ENCODE measurements at regions not wholly inside any gene's neighbourhood (a gene's known extent, or its start where the extent isn't known, plus 50 kb on each side); places are given as distances from the start of the nearest gene placed in this dataset.
A peak's percentile ranks its signal among the peaks of the same experiment; 100 is the strongest.

- Histone ChIP-seq H3K36me3 (ENCODE audit: insufficient read depth) (no peaks in the 10 kb centered on the region), H3K27ac (ENCODE audit: low read depth) (no peak overlapping the region), H3K4me3 (ENCODE audit: low read depth, low read length) (no peak overlapping the region), H3K4me1 (ENCODE audit: insufficient read depth) (no peaks in the 10 kb centered on the region)
- WGBS = 71% methylated on average over 3 of the region's 3 CpGs
- no peak for DNase-seq (ENCODE audit: extremely low spot score)
Observed at GRCh38 chr10:108187408-108188012, 1023.0 kb upstream of the SORCS1 start.

- no peak for DNase-seq (ENCODE audit: extremely low spot score)
- no peak overlapping the region for H3K27ac ChIP-seq (ENCODE audit: low read depth)
- WGBS = 55% methylated on average over 1 of the region's 1 CpG
- no peaks in the 10 kb centered on the region for H3K36me3 ChIP-seq (ENCODE audit: insufficient read depth)
- H3K4me1 ChIP-seq (ENCODE audit: insufficient read depth) = no peaks in the 10 kb centered on the region
- H3K4me3 ChIP-seq (ENCODE audit: low read depth, low read length) = no peak overlapping the region
Observed at GRCh38 chr10:108184114-108184513, 1019.6 kb upstream of the SORCS1 start.

GRCh38 chr10:108180878-108181277 is 1016.4 kb upstream of the SORCS1 start:
- WGBS = 78% methylated on average over 2 of the region's 2 CpGs
- H3K4me1 ChIP-seq (ENCODE audit: insufficient read depth) = no peaks in the 10 kb centered on the region
- H3K36me3 ChIP-seq (ENCODE audit: insufficient read depth) = no peaks in the 10 kb centered on the region
- no peak for DNase-seq (ENCODE audit: extremely low spot score)
- no peak overlapping the region for H3K4me3 ChIP-seq (ENCODE audit: low read depth, low read length)
- H3K27ac ChIP-seq (ENCODE audit: low read depth) = no peak overlapping the region

- Histone ChIP-seq H3K4me1 (ENCODE audit: insufficient read depth) (no peaks in the 10 kb centered on the region), H3K4me3 (ENCODE audit: low read depth, low read length) (no peak overlapping the region), H3K27ac (ENCODE audit: low read depth) (no peak overlapping the region), H3K36me3 (ENCODE audit: insufficient read depth) (no peaks in the 10 kb centered on the region)
- DNase-seq (ENCODE audit: extremely low spot score) = peak; percentile 3
- WGBS = 41% methylated on average over 1 of the region's 1 CpG
Observed at GRCh38 chr10:108169846-108170245, 1005.3 kb upstream of the SORCS1 start.

GRCh38 chr10:108167766-108168165 is 1003.3 kb upstream of the SORCS1 start:
- no peaks in the 10 kb centered on the region for H3K36me3 ChIP-seq (ENCODE audit: insufficient read depth)
- H3K27ac ChIP-seq (ENCODE audit: low read depth) = no peak overlapping the region
- no peak for DNase-seq (ENCODE audit: extremely low spot score)
- no peaks in the 10 kb centered on the region for H3K4me1 ChIP-seq (ENCODE audit: insufficient read depth)
- WGBS = 94% methylated on average over 2 of the region's 2 CpGs
- no peak overlapping the region for H3K4me3 ChIP-seq (ENCODE audit: low read depth, low read length)

- no peak overlapping the region for H3K4me3 ChIP-seq (ENCODE audit: low read depth, low read length)
- WGBS = 93% methylated on average over 7 of the region's 7 CpGs
- DNase-seq (ENCODE audit: extremely low spot score) = no peak
- H3K4me1 ChIP-seq (ENCODE audit: insufficient read depth) = no peaks in the 10 kb centered on the region
- H3K27ac ChIP-seq (ENCODE audit: low read depth) = no peak overlapping the region
- no peaks in the 10 kb centered on the region for H3K36me3 ChIP-seq (ENCODE audit: insufficient read depth)
Observed at GRCh38 chr10:108166401-108166800, 1001.9 kb upstream of the SORCS1 start.

- no peak overlapping the region for H3K27ac ChIP-seq (ENCODE audit: low read depth)
- no peak for DNase-seq (ENCODE audit: extremely low spot score)
- no peak overlapping the region for H3K4me3 ChIP-seq (ENCODE audit: low read depth, low read length)
- no peaks in the 10 kb centered on the region for H3K36me3 ChIP-seq (ENCODE audit: insufficient read depth)
- H3K4me1 ChIP-seq (ENCODE audit: insufficient read depth) = no peaks in the 10 kb centered on the region
- 87% methylated on average over 2 of the region's 2 CpGs for WGBS
Observed at GRCh38 chr10:108147346-108147745, 982.8 kb upstream of the SORCS1 start.

- Histone ChIP-seq H3K27ac (ENCODE audit: low read depth) (no peak overlapping the region), H3K36me3 (ENCODE audit: insufficient read depth) (no peaks in the 10 kb centered on the region), H3K4me3 (ENCODE audit: low read depth, low read length) (no peak overlapping the region), H3K4me1 (ENCODE audit: insufficient read depth) (no peaks in the 10 kb centered on the region)
- 78% methylated on average over 1 of the region's 1 CpG for WGBS
- DNase-seq (ENCODE audit: extremely low spot score) = no peak
Observed at GRCh38 chr10:108141064-108141463, 976.6 kb upstream of the SORCS1 start.

GRCh38 chr10:108132303-108132702 is 967.8 kb upstream of the SORCS1 start:
- 83% methylated on average over 2 of the region's 2 CpGs for WGBS
- Histone ChIP-seq H3K27ac (ENCODE audit: low read depth) (no peak overlapping the region), H3K36me3 (ENCODE audit: insufficient read depth) (no peaks in the 10 kb centered on the region), H3K4me3 (ENCODE audit: low read depth, low read length) (no peak overlapping the region), H3K4me1 (ENCODE audit: insufficient read depth) (no peaks in the 10 kb centered on the region)
- DNase-seq (ENCODE audit: extremely low spot score) = no peak

GRCh38 chr10:108130575-108130974 is 966.1 kb upstream of the SORCS1 start:
- no peaks in the 10 kb centered on the region for H3K4me1 ChIP-seq (ENCODE audit: insufficient read depth)
- H3K4me3 ChIP-seq (ENCODE audit: low read depth, low read length) = no peak overlapping the region
- no peaks in the 10 kb centered on the region for H3K36me3 ChIP-seq (ENCODE audit: insufficient read depth)
- no peak overlapping the region for H3K27ac ChIP-seq (ENCODE audit: low read depth)
- 65% methylated on average over 2 of the region's 2 CpGs for WGBS
- no peak for DNase-seq (ENCODE audit: extremely low spot score)

- no peaks in the 10 kb centered on the region for H3K4me1 ChIP-seq (ENCODE audit: insufficient read depth)
- no peak overlapping the region for H3K4me3 ChIP-seq (ENCODE audit: low read depth, low read length)
- 40% methylated on average over 2 of the region's 2 CpGs for WGBS
- H3K27ac ChIP-seq (ENCODE audit: low read depth) = no peak overlapping the region
- DNase-seq (ENCODE audit: extremely low spot score) = no peak
- H3K36me3 ChIP-seq (ENCODE audit: insufficient read depth) = no peaks in the 10 kb centered on the region
Observed at GRCh38 chr10:108112218-108112617, 947.7 kb upstream of the SORCS1 start.

GRCh38 chr10:108104551-108105156 is 940.1 kb upstream of the SORCS1 start:
- WGBS = 75% methylated on average over 3 of the region's 3 CpGs
- H3K4me3 ChIP-seq (ENCODE audit: low read depth, low read length) = no peak overlapping the region
- DNase-seq (ENCODE audit: extremely low spot score) = no peak

GRCh38 chr10:108097258-108097657 is 932.8 kb upstream of the SORCS1 start:
- H3K4me1 ChIP-seq (ENCODE audit: insufficient read depth) = no peaks in the 10 kb centered on the region

More at GRCh38 chr10:108104551-108105156, 940.1 kb upstream of the SORCS1 start:
- H3K36me3 ChIP-seq (ENCODE audit: insufficient read depth) = no peaks in the 10 kb centered on the region
- no peaks in the 10 kb centered on the region for H3K4me1 ChIP-seq (ENCODE audit: insufficient read depth)
- H3K27ac ChIP-seq (ENCODE audit: low read depth) = no peak overlapping the region

GRCh38 chr10:108095932-108096925 is 931.7 kb upstream of the SORCS1 start:
- H3K36me3 ChIP-seq (ENCODE audit: insufficient read depth) = no peaks in the 10 kb centered on the region
- DNase-seq (ENCODE audit: extremely low spot score) = no peak
- no peaks in the 10 kb centered on the region for H3K4me1 ChIP-seq (ENCODE audit: insufficient read depth)
- no peak overlapping the region for H3K4me3 ChIP-seq (ENCODE audit: low read depth, low read length)
- H3K27ac ChIP-seq (ENCODE audit: low read depth) = no peak overlapping the region
- WGBS = 95% methylated on average over 7 of the region's 7 CpGs

More at GRCh38 chr10:108097258-108097657, 932.8 kb upstream of the SORCS1 start:
- no peaks in the 10 kb centered on the region for H3K36me3 ChIP-seq (ENCODE audit: insufficient read depth)
- no peak overlapping the region for H3K27ac ChIP-seq (ENCODE audit: low read depth)
- no peak overlapping the region for H3K4me3 ChIP-seq (ENCODE audit: low read depth, low read length)
- WGBS = 89% methylated on average over 4 of the region's 4 CpGs
- DNase-seq (ENCODE audit: extremely low spot score) = no peak

Data from urinary bladder (tissue), 3 donors.